T47D (cell line): ENCODE measurements at regions not wholly inside any gene's neighbourhood (a gene's known extent, or its start where the extent isn't known, plus 50 kb on each side); places are given as distances from the start of the nearest gene placed in this dataset.
A peak's percentile ranks its signal among the peaks of the same experiment; 100 is the strongest.

Experiments used
- DNase-seq, 2 experiments: peaks; one replicate each; pipeline versions ENCODE4 v3.0.0 to v3.0.0-alpha.2; 2011 to 2012; ENCODE audit warnings: low read depth in 1 of 2, low spot score in 1 of 2
- JUND ChIP-seq: IDR thresholded peaks from 2 replicates; pipeline ENCODE4 v1.6.1; 2012; ENCODE audit warnings: low read depth
- in situ Hi-C: cut with HindIII; loops from 2 replicates; pipeline ENCODE4 v1.10.0; 2016; ENCODE audit warnings: low sequenced_read_pairs, low pct_unique_long_range_greater_than_20kb

DNA sequence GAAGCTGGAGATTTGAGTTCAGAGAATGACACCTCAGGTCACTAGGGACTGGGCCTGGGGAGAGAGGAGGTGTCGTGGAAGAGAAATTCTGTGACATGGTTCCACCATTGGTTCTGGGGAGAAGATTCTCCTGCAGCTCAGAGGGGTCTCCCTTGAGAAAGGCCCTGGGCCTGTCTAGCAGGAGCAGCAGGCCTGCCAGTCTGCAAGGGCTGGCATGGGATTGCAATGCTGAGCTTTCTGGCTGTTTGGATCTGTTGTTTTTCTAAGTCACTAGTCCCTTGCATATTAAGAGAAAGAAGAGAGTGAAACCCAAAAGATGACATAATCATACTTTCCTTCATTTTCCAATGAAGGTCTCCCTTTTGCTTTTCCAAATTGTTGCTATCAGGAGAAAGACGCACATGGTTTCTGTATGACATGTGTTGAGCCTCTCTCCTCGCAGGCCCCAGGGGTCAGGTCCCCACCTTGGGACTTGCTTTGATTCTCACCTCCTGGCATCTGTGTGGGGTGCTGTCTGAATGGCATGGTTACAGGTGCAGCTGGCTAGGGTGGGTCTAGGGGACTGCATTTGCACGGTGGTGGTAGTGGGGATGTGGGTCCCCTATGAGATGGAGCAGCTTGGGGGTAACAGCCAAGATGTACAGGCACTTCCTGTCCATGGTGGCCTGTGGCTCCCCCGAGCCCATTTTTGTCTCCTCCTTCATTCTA lies 117.8 kb downstream of the GLI2 start:
- DNase-seq: no peak
- TF ChIP-seq JUND: no peak
- in situ Hi-C loops: no loop called here

DNA sequence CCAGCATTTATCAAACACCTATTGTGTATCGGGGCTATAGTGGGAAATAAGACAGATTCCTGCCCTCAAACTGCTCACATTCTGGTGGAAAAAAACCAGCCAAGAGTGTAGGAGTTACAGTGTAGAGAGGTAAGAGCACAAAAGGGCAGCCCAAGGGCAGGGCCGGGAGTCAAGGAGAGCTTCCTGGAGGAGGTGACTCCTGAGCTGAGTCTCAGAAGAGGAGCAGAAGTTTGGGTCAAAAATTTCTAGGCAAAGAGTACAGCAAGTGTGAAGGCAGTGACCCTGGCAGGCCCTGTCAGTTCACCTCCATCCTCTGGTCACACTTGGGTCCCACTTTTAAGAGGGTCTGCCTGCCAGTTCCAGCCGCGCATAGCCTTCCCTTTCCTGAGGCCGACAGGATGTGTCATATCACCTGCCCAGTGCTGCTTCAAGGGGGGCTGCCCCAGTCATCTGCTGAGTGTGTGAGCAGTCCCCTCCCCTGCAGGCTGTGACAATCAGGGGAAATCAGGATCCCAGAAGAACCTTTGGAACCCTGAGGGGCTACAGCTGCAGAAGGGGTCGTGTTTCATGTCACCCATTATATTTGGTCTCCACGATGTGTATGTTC lies 118.4 kb downstream of the GLI2 start:
- DNase-seq: no peak
- no peak for TF ChIP-seq JUND
- in situ Hi-C loops: no loop called here

DNA sequence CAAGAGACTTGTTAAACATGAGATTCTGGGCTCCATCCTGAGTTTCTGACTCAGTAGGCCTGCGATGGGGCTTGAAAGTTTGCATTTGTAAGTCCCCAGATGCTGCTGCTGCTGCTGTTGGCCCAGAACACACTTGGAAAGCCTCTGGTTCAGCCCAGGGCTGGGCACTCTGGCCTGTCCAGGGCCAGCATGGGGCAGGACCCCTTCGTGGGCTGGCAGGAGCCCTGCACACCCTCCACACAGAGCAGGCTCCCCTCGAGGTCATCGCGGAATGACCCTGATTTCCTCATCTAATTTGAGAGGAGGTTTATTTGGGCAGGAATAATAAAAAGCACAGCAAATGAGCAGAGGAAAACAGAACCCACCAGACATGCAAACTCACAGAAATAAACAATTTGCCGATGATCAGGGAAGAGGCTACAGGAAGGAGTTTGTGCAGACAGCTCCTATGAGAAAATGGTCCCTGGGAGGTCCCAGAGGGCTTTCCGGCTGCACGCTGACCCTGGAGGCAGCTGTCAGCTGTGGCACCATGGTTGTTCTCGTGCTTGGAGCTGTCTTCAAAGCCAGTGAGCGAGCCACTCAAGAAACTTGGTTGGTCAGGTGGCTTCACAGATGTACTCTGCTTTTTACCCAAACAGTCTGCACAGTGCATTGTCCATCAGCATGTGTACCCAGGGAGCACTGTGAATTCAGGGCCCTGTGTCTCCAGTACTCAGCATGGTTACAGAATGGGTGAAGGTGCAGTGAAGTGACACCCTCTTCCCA lies 119.3 kb downstream of the GLI2 start:
- DNase-seq: no peak
- in situ Hi-C loops: no loop called here
- no peak for TF ChIP-seq JUND

DNA sequence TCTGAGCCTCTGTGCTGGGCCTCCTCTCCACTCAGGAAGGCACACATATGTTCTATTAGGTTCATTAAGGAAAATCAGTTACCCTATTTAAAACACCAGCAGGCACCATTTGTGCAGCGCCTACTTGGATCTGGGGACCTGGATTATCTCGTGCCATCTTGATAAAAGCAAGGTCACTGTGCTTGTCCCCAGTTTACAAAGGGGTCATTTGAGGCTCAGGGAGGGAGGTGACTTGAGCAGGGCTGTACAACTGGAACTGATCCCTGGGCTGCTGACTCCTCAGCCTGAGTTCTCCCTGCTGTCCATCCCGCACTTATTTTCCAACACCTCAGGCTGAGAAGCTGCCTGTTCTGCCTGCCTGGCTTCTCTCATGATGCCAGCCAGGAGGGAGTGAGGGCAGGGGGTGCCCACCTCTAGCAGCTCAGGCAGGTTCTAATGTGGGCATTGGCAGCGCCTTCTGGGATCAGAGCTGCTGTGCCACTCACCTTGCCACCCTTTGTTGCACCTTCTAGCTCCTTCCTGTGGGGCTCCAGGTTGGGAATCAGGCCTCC lies 120.3 kb downstream of the GLI2 start:
- no peak for DNase-seq
- TF ChIP-seq JUND: no peak
- in situ Hi-C loops: no loop called here

DNA sequence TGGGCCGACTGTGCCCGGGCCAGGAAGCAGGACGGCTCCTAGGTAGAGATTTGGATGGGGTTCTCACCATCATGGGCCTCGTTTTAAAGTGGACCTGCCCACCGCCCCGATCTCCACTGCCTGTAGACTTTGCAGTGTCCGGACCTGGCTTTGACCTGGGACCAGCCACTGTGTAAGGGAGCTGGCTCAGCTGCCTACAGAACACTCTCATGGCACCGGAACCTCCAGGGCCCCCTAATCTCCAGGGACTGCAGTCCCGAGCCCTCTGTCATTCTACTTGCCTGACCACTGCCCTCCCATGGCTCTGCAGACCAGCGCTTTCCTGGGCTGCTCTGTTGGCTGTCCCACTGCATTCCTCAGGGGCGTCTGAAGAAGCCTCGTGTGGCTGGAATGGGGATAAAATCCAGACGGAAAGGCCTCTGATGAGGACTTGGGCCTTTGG lies 120.8 kb downstream of the GLI2 start:
- TF ChIP-seq JUND: no peak
- peak in 1 of 2 experiments; percentile 44 for DNase-seq
- in situ Hi-C loops: no loop called here

DNA sequence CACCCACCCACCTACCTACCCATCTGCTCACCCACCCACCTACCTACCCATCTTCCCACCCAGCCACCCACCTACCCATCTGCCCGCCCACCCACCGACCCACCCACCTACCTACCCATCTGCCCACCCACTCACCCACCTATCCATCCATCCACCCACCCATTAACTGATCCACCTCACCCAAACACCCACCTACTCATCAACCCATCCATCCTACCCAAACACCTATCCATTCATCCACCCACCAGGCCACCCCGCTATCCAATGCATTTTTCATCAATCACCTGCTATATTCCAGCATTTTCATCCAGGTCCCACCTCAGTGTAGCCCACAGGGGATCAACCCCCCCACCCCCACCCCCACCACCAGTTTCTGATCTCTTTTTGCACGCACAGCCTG lies 121.8 kb downstream of the GLI2 start:
- DNase-seq: no peak
- in situ Hi-C loops: no loop called here
- TF ChIP-seq JUND: no peak

DNA sequence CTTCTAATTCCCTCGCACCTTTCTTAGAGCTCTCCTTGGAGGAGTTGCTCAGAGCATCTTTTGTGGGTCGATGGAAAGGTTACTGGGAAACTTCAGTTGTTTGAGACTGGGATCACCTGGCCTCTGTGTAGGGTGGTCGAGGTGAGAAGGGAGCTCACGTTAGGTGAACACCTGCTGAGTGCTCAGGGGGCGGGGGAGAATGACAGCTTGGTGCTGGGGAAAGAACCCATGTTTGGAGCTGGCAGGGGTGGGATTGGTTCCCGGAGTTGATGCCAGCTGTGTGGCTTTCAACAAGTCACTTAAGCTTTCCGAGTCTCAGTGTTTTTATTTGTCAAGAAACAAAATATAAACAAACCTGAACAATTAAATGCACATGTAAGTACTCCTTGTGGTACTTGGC lies 122.3 kb downstream of the GLI2 start:
- TF ChIP-seq JUND: no peak
- in situ Hi-C loops: no loop called here
- no peak for DNase-seq

DNA sequence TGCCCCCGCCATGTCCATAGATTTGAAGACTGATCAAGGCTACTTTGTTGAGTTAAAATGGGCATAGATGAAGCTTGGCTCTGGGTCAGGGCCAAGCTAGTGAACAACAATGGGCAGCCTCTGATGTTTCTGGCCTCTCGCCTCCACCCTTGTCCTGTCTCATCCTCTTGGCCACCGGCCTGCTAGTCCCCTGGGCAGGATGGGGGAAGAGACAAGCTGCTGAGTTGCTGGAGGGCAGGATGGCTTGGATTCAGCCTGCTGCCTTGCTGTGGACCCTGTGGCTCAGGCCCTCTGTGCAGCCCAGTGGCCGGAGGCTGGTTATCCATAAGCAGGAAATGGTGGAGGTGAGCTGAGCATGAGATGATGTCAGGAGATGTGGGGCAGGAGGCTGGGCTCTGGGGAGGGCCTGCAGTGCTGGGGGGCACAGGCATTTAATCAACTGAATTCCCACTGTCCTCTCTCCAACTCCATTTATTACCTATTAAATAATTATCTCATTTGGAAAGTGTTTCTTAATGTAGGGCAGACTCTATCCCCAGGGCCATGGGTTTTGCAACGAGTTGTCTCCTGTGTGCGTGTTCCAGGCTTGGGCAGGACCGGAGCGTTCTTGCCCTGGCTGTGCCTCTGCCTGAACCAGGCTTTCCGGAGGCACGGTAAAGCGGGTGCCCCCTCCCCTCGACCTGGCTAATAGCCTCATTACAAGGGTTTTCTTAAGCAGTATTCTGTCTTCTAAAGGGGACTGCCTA lies 122.9 kb downstream of the GLI2 start:
- DNase-seq: no peak
- no peak for TF ChIP-seq JUND
- in situ Hi-C loops: no loop called here

DNA sequence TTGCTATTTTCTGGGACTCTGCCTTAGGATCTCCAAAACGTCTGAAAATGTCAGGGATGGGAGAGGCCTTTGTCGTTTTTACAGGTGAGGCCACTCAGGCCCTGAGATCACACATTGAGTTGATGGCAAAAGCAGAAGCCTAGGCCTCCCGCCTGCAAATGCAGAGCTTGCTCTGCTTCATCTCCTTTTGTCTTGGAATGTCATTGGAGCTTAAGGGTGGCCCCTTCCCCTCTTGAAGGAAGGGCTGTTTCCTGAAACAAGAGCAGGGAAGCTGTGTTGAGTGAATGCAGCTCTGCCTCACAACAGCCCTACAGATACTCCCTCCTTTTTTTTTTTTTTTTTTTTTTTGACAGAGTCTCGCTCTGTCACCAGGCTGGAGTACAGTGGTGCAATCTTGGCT lies 123.5 kb downstream of the GLI2 start:
- TF ChIP-seq JUND: no peak
- in situ Hi-C loops: no loop called here

DNA sequence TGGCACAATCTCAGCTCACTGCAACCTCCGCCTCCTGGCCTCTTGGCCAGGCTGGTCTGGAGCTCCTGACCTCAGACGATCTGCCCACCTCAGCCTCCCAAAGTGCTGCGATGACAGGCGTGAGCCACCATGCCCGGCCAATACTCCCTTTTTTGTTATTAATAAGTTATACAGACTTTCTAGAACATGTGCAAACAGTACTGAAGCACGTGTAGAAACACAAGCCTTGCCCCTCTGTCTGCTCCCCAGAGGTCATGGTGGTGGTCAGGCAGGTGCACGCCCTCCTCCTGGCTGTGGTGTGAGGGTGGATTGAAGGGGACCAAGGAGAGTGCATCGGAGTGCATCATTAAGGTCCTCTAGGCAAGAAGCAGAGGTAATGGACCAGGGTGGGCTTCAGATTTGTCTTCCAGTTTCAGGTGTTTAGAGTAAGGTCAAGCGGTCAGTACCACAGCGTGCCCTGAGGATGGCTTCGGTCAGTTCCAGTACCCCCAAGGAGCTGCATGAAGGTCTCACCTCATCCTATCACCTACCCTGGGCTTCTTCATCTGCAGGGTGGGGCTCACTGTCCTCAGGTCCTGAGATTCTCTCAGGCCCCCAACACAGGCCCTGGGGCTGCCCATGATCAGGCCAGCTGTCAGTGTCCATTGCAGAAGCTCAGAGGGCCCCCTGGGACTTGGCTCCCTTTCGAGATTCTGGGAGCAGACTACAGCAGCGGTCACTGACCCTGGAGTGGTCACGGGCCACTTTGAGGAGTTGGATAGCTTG lies 124.3 kb downstream of the GLI2 start:
- TF ChIP-seq JUND: no peak
- no peak for DNase-seq
- in situ Hi-C loops: no loop called here

More for the DNA sequence above, 123.5 kb downstream of the GLI2 start:
- no peak for DNase-seq

DNA sequence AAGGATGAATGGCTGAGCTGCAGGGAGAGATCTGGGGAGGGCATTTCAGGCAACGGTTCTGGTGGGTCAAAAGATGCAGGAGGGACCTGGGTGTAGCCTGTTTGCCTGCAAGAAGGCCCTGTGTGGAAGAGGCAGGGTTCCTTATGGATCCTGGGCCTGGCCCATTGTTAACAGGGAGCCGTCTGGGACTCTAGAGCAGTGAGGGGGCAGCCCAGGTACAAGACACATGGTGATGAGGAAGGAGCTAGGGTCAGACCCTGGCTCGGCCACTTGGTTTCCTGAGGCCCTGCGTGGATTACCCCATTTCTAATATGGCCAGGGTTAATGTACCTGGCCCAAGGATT lies 124.9 kb downstream of the GLI2 start:
- DNase-seq: no peak
- no peak for TF ChIP-seq JUND
- in situ Hi-C loops: no loop called here

DNA sequence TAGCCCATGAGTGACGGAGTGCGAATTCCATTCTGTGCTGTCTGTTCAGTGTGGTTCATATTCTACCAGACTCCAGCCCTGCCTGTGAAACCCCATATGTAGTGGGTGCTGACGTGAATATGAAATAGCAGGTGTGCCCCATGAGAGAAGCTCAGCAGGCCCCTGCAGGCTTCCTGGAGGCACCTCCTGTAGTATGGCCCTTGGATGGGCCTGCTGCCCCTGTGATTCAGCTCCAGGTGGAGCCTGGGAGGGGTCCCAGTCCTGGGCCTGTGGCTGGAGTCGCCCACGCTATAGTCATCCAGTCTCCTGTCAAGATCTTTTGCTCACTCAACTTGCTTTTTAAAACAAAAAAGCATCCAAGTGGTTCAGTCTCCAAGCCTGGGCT lies 125.5 kb downstream of the GLI2 start:
- DNase-seq: no peak
- in situ Hi-C loops: no loop called here
- no peak for TF ChIP-seq JUND
